NCI-H510A treated with DMSO at 0.1 percent for 48 hours (cell line): ENCODE measurements at regions not wholly inside any gene's neighbourhood (a gene's known extent, or its start where the extent isn't known, plus 50 kb on each side); places are given as distances from the start of the nearest gene placed in this dataset.
A peak's percentile ranks its signal among the peaks of the same experiment; 100 is the strongest.
"Not testable (repeated sequence)": the region's sequence is repeated elsewhere in the genome, so short reads cannot be mapped to it uniquely, and the experiment has no call there.

Experiments used
- DNase-seq: peaks from one replicate; lab custom pipeline; 2025; lab: John Stamatoyannopoulos, UW

GRCh38 chr12:124218650-124219049 lies 76.2 kb upstream of the RFLNA start:
- DNase-seq, result not testable (repeated sequence)

GRCh38 chr12:124222368-124223245 lies 72.3 kb upstream of the RFLNA start:
- DNase-seq, result no peak

GRCh38 chr12:124223733-124224138 lies 71.2 kb upstream of the RFLNA start:
- DNase-seq, result not testable (repeated sequence)

- DNase-seq, result no peak
Measured at GRCh38 chr12:124224535-124225110, 70.3 kb upstream of the RFLNA start.

- no peak for DNase-seq
Measured at GRCh38 chr12:124225730-124226129, 69.2 kb upstream of the RFLNA start.

- DNase-seq, result no peak
Measured at GRCh38 chr12:124227951-124228711, 66.8 kb upstream of the RFLNA start.

GRCh38 chr12:124229520-124229919 lies 65.4 kb upstream of the RFLNA start:
- DNase-seq, result no peak

- no peak for DNase-seq
Measured at GRCh38 chr12:124230117-124230757, 64.7 kb upstream of the RFLNA start.

- DNase-seq, result no peak
Measured at GRCh38 chr12:124230789-124231188, 64.1 kb upstream of the RFLNA start.

GRCh38 chr12:124231980-124232653 lies 62.8 kb upstream of the RFLNA start:
- DNase-seq, result peak; percentile 96

GRCh38 chr12:124232654-124232987 lies 62.3 kb upstream of the RFLNA start:
- DNase-seq, result peak; percentile 23

GRCh38 chr12:124233041-124233796 lies 61.7 kb upstream of the RFLNA start:
- no peak for DNase-seq

- no peak for DNase-seq
Measured at GRCh38 chr12:124233846-124234640, 60.9 kb upstream of the RFLNA start.

- no peak for DNase-seq
Measured at GRCh38 chr12:124236625-124237031, 58.3 kb upstream of the RFLNA start.

- DNase-seq, result no peak
Measured at GRCh38 chr12:124238886-124239285, 56.0 kb upstream of the RFLNA start.

GRCh38 chr12:124240493-124240892 lies 54.4 kb upstream of the RFLNA start:
- no peak for DNase-seq

GRCh38 chr12:124241776-124242528 lies 52.9 kb upstream of the RFLNA start:
- no peak for DNase-seq

- DNase-seq, result no peak
Measured at GRCh38 chr12:124242529-124243065, 52.3 kb upstream of the RFLNA start.

- DNase-seq, result no peak
Measured at GRCh38 chr12:124243936-124244335, 51.0 kb upstream of the RFLNA start.
